Glutamatergic neuron (in vitro differentiated cells): ENCODE measurements at regions not wholly inside any gene's neighbourhood (a gene's known extent, or its start where the extent isn't known, plus 50 kb on each side); places are given as distances from the start of the nearest gene placed in this dataset.

ENCODE experiments used
- DNase-seq: peaks from one replicate; pipeline ENCODE4 v3.0.0; 2022
- H3K27ac Mint-ChIP-seq: one replicate; pipeline ENCODE4 v1.8.0; 2020; ENCODE audit warnings: mild to moderate bottlenecking, mixed read lengths, inconsistent platforms; ENCODE audit not compliant: unreplicated experiment
- H3K27me3 Mint-ChIP-seq: one replicate; pipeline ENCODE4 v1.8.0; 2020; ENCODE audit warnings: mild to moderate bottlenecking, moderate library complexity, mixed read lengths, inconsistent platforms; ENCODE audit not compliant: unreplicated experiment
- H3K36me3 Mint-ChIP-seq: one replicate; pipeline ENCODE4 v1.8.0; 2020; ENCODE audit warnings: mild to moderate bottlenecking, mixed read lengths, inconsistent platforms; ENCODE audit not compliant: unreplicated experiment
- H3K4me1 Mint-ChIP-seq: one replicate; pipeline ENCODE4 v1.8.0; 2020; ENCODE audit warnings: mild to moderate bottlenecking, low read depth, mixed read lengths, inconsistent platforms; ENCODE audit not compliant: unreplicated experiment
- H3K4me3 Mint-ChIP-seq: one replicate; pipeline ENCODE4 v1.8.0; 2020; ENCODE audit warnings: mild to moderate bottlenecking, mixed read lengths, inconsistent platforms; ENCODE audit not compliant: unreplicated experiment
- H3K9me3 Mint-ChIP-seq: one replicate; pipeline ENCODE4 v1.8.0; 2020; ENCODE audit warnings: mild to moderate bottlenecking, moderate library complexity, mixed read lengths, inconsistent platforms; ENCODE audit not compliant: unreplicated experiment
- TF ChIP-seq, protein P1 (sequence below): fragments of 200-600 bp; sonication (generic); IDR thresholded peaks from one replicate; pipeline ENCODE4 v1.5.0; 2021; ENCODE audit not compliant: partially characterized antibody, unreplicated experiment

DNA sequence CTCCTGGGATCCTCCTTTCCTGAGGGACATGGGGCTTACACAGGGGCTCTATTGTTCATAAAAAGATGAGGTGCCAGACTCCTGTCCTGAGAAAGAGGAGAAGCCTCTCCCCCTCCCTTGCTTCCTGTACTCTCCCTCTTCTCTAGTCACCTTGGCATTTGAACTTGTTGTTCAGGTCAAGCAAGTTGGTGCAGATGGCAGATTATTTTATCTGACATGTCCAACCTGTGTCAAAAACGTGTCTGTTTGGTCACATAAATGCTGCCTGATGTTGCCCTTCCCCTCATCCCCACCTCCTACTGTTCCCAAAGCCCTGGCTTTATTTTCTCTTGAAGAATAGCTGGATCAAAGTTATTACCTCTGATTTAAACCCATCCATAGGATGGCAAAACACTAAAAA, 154.8 kb downstream of the TMX1 start:
- TF ChIP-seq, protein P1, sequence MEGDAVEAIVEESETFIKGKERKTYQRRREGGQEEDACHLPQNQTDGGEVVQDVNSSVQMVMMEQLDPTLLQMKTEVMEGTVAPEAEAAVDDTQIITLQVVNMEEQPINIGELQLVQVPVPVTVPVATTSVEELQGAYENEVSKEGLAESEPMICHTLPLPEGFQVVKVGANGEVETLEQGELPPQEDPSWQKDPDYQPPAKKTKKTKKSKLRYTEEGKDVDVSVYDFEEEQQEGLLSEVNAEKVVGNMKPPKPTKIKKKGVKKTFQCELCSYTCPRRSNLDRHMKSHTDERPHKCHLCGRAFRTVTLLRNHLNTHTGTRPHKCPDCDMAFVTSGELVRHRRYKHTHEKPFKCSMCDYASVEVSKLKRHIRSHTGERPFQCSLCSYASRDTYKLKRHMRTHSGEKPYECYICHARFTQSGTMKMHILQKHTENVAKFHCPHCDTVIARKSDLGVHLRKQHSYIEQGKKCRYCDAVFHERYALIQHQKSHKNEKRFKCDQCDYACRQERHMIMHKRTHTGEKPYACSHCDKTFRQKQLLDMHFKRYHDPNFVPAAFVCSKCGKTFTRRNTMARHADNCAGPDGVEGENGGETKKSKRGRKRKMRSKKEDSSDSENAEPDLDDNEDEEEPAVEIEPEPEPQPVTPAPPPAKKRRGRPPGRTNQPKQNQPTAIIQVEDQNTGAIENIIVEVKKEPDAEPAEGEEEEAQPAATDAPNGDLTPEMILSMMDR = no peak
- Mint-ChIP-seq H3K4me3 (peak overlapping the region; percentile 67), H3K4me1 (peaks cover 37% of the 10 kb centered on the region), H3K36me3 (no peaks in the 10 kb centered on the region), H3K9me3 (peaks cover 3% of the 10 kb centered on the region), H3K27me3 (peaks cover 5% of the 10 kb centered on the region), H3K27ac (peak overlapping the region; percentile 95)
- no peak for DNase-seq

DNA sequence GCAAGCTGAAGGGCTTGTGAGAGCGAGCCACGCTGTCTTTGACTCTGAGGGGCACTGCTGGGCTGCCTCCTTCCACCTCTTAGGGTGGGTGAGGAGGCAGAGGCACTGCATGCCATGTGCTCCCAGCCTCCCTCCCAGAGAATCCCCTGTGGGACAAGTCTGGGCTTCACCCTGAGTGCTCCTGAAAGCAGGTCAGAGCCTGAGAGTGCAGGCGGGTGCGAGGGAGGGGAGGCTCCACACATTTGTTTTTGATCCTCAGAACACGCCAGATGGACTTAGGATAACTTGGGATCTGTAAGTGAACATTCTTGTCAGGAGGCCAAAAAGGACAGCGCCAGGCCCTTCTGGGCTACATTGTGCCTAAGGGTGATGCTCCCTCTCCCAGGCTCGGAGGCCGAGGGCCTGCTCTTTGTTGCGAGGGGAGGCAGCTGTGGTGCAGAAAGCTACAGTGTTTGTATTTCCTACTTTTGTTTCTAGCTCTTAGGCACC, 155.4 kb downstream of the TMX1 start:
- TF ChIP-seq, protein P1 = no peak
- Mint-ChIP-seq H3K27me3 (peaks cover 5% of the 10 kb centered on the region), H3K36me3 (no peaks in the 10 kb centered on the region), H3K27ac (peak overlapping the region; percentile 95), H3K4me3 (peak overlapping the region; percentile 67), H3K9me3 (peaks cover 3% of the 10 kb centered on the region), H3K4me1 (peaks cover 37% of the 10 kb centered on the region)
- DNase-seq = peak; percentile 66

DNA sequence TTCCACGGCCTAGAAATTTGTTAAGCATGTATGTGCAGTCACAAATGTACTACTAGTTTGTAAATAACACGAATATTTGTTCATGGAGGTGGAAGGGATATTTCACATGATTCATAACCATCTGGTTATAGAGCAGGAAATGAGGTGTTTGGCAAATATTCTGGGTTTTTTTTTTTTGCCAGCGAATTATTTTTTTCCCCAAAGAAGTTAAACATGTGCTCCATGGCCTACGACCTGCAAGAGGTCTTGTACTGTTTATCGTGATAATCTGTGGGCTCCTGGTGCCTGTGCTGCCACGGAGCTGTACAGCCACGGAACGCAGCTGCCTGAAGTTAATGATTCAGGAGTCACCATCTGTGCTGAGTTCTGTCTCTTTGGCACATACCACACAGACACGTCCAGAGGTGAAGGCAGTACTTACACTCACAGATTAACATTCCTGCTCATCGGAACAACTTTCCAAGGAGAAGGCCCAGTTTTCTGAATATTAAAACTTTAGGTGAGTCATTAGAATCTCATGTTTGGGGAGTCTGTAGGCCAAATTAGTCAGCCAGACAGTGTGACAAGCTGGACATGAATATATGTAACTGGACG, 156.3 kb downstream of the TMX1 start:
- peak overlapping the region; percentile 95 for H3K27ac Mint-ChIP-seq
- peaks cover 3% of the 10 kb centered on the region for H3K27me3 Mint-ChIP-seq
- peaks cover 37% of the 10 kb centered on the region for H3K4me1 Mint-ChIP-seq
- peak overlapping the region; percentile 48 for H3K4me3 Mint-ChIP-seq
- TF ChIP-seq, protein P1 = no peak
- peak; percentile 33 for DNase-seq
- H3K36me3 Mint-ChIP-seq = no peaks in the 10 kb centered on the region
- peaks cover 3% of the 10 kb centered on the region for H3K9me3 Mint-ChIP-seq

DNA sequence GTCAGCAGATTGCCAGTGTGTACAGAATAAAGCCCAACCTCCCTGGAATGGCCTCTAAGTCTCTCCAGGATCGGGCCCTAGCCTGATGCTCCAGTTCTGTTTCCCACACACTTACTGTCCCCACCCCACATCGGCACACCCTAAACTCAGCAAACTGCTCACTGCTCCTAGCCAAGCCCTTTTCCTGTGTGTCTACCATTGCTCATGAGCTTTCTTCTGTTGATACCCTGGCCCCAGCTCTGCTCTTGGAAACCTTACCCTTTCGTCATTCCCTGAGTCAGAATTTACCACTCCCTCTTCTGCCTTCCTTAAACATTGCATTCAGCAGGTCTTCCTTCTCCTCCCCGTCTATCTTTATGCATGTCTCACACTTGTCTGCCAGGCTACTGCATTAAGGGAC, 158.9 kb downstream of the TMX1 start:
- Mint-ChIP-seq H3K9me3 (no peaks in the 10 kb centered on the region), H3K36me3 (no peaks in the 10 kb centered on the region), H3K4me1 (peaks cover 35% of the 10 kb centered on the region), H3K27ac (no peak overlapping the region), H3K4me3 (no peak overlapping the region), H3K27me3 (peaks cover 3% of the 10 kb centered on the region)
- no peak for DNase-seq
- TF ChIP-seq, protein P1 = no peak

DNA sequence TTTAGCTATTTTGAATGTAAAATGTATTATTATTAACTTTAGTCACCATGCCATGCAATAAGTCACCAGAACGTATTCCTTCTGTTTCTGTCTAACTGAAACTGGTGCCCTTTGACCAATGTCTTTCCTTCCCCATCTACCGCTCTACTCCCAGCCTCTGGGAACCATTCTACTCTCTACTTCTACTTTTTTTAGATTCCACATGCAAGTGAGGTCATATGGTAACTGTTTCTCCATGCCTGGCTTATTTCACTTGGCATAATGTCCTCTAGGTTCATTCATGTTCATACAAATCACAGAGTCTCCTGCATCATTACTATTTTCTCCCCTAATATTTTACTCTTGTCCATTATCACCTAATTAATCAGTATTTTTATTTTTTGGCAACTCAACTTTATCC, 160.1 kb downstream of the TMX1 start:
- no peaks in the 10 kb centered on the region for H3K36me3 Mint-ChIP-seq
- no peak for DNase-seq
- no peak overlapping the region for H3K4me3 Mint-ChIP-seq
- no peaks in the 10 kb centered on the region for H3K9me3 Mint-ChIP-seq
- H3K27ac Mint-ChIP-seq = no peak overlapping the region
- TF ChIP-seq, protein P1 = no peak
- peaks cover 26% of the 10 kb centered on the region for H3K4me1 Mint-ChIP-seq
- H3K27me3 Mint-ChIP-seq = peaks cover 3% of the 10 kb centered on the region
